ENCODE measurements at regions not wholly inside any gene's neighbourhood (a gene's known extent, or its start where the extent isn't known, plus 50 kb on each side); places are given as distances from the start of the nearest gene placed in this dataset.
"Not testable (repeated sequence)": the region's sequence is repeated elsewhere in the genome, so short reads cannot be mapped to it uniquely, and the experiment has no call there.

DNA sequence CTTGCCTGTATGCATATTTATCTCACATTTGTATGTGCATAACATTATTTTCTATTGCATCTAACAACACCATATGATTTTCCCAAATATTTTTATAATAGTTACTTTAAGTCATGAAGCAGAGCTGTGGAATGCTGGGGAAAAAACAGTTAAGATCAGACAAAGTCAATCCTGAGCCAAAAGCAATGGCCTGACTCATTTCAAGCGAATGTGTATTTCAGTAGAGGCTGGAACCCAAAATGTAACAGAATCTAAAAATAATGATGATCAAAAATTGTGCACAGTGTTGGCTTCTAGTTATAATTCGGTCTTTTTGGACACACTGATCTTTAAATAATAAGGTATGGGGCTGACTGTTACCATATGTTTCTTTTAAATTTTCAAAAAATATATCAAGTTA lies 516.2 kb upstream of the ADGRL3 start:
- TF ChIP-seq, protein P1, sequence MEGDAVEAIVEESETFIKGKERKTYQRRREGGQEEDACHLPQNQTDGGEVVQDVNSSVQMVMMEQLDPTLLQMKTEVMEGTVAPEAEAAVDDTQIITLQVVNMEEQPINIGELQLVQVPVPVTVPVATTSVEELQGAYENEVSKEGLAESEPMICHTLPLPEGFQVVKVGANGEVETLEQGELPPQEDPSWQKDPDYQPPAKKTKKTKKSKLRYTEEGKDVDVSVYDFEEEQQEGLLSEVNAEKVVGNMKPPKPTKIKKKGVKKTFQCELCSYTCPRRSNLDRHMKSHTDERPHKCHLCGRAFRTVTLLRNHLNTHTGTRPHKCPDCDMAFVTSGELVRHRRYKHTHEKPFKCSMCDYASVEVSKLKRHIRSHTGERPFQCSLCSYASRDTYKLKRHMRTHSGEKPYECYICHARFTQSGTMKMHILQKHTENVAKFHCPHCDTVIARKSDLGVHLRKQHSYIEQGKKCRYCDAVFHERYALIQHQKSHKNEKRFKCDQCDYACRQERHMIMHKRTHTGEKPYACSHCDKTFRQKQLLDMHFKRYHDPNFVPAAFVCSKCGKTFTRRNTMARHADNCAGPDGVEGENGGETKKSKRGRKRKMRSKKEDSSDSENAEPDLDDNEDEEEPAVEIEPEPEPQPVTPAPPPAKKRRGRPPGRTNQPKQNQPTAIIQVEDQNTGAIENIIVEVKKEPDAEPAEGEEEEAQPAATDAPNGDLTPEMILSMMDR (IDR thresholded peaks at IDR 0.05; ENCODE audit: low read depth, low read length, missing control alignments), result no peak
- in situ Hi-C loops (cut with HindIII; ENCODE audit: low sequenced_read_pairs), result no loop called here
- DNase-seq (ENCODE audit: low read depth), result peak; percentile 74
- no peak overlapping the region for H3K4me3 ChIP-seq (ENCODE audit: low read depth, low read length)

DNA sequence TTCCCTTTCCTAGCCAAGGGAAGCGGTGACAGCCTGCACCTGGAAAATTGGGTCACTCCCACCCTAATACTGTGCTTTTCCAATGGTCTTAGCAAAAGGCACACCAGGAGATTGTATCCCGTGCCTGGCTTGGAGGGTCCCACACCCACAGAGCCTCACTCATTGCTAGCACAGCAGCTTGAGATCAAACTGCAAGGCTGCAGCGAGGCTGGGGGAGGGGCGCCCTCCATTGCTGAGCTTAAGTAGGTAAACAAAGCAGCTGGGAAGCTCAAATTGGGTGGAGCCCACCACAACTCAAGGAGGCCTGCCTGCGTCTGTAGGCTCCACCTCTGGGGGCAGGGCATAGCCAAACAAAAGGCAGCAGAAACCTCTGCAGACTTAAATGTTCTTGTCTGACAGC lies 504.1 kb upstream of the ADGRL3 start:
- DNase-seq (ENCODE audit: low read depth); in situ Hi-C loops (cut with HindIII; ENCODE audit: low sequenced_read_pairs); H3K4me3 ChIP-seq (ENCODE audit: low read depth, low read length): not testable (repeated sequence)

GRCh38 chr4:60709061-60709460 lies 491.1 kb upstream of the ADGRL3 start:
- TF ChIP-seq, protein P1 (IDR thresholded peaks at IDR 0.05; ENCODE audit: low read depth, low read length, missing control alignments), result no peak
- in situ Hi-C loops (cut with HindIII; ENCODE audit: low sequenced_read_pairs), result no loop called here
- no peak for DNase-seq (ENCODE audit: low read depth)

GRCh38 chr4:60718874-60719273 lies 481.3 kb upstream of the ADGRL3 start:
- H3K4me3 ChIP-seq (ENCODE audit: low read depth, low read length), result no peak overlapping the region
- in situ Hi-C loops (cut with HindIII; ENCODE audit: low sequenced_read_pairs), result no loop called here
- TF ChIP-seq, protein P1 (IDR thresholded peaks at IDR 0.05; ENCODE audit: low read depth, low read length, missing control alignments), result no peak
- no peak for DNase-seq (ENCODE audit: low read depth)

More at GRCh38 chr4:60709061-60709460, 491.1 kb upstream of the ADGRL3 start:
- H3K4me3 ChIP-seq (ENCODE audit: low read depth, low read length), result no peak overlapping the region

GRCh38 chr4:60721685-60722084 lies 478.4 kb upstream of the ADGRL3 start:
- TF ChIP-seq, protein P1 (IDR thresholded peaks at IDR 0.05; ENCODE audit: low read depth, low read length, missing control alignments), result no peak
- H3K4me3 ChIP-seq (ENCODE audit: low read depth, low read length), result no peak overlapping the region
- in situ Hi-C loops (cut with HindIII; ENCODE audit: low sequenced_read_pairs), result no loop called here
- no peak for DNase-seq (ENCODE audit: low read depth)

DNA sequence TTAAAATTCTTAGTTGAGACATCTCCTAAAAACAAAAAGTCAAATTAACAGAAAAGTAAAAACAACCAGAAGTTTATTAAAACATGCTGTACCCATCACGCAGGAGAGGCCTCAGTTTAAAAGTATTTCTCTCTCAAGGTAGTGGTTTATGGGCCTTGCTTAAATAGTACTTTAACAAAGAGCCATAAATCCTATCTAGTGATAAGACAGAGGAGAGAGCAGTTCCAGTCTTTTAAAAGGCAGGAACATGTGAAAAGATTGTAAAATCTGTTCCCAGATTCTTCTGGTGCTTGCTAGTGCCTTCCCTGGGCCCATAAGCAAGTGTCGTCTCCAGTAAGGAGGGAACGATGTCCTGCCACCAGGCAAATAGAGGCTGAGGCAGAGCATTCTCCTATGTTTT lies 476.3 kb upstream of the ADGRL3 start:
- DNase-seq (ENCODE audit: low read depth), result no peak
- no peak overlapping the region for H3K4me3 ChIP-seq (ENCODE audit: low read depth, low read length)
- in situ Hi-C loops (cut with HindIII; ENCODE audit: low sequenced_read_pairs), result no loop called here
- TF ChIP-seq, protein P1 (IDR thresholded peaks at IDR 0.05; ENCODE audit: low read depth, low read length, missing control alignments), result no peak

- H3K4me3 ChIP-seq (ENCODE audit: low read depth, low read length), result no peak overlapping the region
- TF ChIP-seq, protein P1 (IDR thresholded peaks at IDR 0.05; ENCODE audit: low read depth, low read length, missing control alignments), result no peak
- peak; percentile 71 for DNase-seq (ENCODE audit: low read depth)
- in situ Hi-C loops (cut with HindIII; ENCODE audit: low sequenced_read_pairs), result no loop called here
These were observed 475.5 kb upstream of the ADGRL3 start for GRCh38 chr4:60724623-60725022.

All from astrocyte of the cerebellum (primary cell).